Tongue (tissue), 1 donor: ENCODE measurements at regions not wholly inside any gene's neighbourhood (a gene's known extent, or its start where the extent isn't known, plus 50 kb on each side); places are given as distances from the start of the nearest gene placed in this dataset.
"Not testable (repeated sequence)": the region's sequence is repeated elsewhere in the genome, so short reads cannot be mapped to it uniquely, and the experiment has no call there.

Experiments
- DNase-seq: peaks from one replicate; pipeline ENCODE4 v3.0.0-alpha.2; 2015

DNA sequence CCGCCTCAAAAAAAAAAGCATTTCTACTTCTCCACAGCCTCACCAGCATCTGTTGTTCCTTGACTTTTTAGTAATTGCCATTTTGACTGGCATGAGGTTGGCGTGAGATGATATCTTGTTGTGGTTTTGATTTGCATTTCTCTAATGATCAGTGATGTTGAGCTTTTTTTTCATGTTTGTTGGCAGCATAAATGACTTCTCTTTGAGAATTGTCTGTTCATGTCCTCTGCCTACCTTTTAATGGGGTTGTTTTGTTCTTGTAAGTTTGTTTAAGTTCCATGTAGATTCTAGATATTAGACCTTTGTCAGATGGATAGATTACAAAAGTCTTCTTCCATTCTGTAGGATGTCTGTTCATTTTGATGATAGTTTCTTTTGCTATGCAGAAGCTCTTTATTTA lies 182.9 kb downstream of the FOXG1 start:
- DNase-seq = no peak

DNA sequence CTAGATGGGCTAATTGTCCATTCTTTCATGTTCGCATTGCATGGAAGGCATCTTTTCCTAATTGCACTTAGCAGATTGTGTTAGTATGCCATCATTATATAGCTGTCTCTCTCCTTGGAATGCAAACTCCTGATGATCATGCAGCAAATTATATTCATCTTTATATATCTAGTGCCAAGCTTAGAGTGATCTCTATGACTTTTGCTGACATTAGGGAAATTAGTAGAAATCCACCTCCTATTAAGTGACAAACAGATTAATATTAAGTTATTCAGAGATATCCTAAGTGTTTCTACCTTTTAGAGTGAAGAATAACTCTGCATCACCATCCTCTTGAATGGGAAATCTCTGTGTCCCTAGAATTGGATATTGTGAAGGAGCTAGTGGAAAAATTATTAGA lies 185.6 kb downstream of the FOXG1 start:
- DNase-seq = no peak

DNA sequence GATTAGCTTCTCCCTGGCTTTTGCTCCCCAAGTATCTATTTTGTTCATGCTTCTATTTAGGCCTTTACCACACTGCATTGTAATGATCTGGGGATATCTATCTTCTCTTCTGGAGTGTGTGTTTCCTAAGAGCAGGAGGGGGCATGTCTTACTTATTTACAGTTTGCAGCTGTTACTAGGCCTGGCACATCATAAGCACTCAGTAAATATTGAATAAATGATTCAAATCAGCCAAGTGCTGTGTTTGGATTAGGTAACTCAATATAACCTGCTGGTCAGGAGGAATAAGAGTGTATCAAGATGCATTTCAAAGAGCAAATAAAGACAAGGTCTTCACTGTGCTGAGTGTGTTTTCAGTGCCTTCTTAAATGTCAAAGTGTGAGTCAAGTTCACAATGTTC lies 186.1 kb downstream of the FOXG1 start:
- no peak for DNase-seq

DNA sequence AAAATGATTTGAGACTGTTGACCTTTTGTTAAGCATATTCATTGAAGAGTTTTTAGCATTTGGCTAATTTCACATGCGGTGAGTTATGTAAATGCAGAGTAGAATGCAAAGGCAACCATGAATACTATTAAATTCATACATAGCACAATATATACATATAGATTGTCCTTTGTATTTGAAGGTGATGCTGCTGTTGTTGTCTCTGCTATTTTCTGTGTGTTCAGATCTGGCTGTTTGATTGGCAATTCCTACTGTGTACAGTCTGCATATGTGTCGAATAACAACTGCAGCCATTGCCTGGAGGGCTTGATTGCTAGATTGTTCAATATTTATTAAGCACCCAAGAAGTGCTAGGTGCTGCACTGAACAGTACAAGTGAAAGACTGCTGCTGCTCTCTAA lies 187.4 kb downstream of the FOXG1 start:
- DNase-seq = no peak

DNA sequence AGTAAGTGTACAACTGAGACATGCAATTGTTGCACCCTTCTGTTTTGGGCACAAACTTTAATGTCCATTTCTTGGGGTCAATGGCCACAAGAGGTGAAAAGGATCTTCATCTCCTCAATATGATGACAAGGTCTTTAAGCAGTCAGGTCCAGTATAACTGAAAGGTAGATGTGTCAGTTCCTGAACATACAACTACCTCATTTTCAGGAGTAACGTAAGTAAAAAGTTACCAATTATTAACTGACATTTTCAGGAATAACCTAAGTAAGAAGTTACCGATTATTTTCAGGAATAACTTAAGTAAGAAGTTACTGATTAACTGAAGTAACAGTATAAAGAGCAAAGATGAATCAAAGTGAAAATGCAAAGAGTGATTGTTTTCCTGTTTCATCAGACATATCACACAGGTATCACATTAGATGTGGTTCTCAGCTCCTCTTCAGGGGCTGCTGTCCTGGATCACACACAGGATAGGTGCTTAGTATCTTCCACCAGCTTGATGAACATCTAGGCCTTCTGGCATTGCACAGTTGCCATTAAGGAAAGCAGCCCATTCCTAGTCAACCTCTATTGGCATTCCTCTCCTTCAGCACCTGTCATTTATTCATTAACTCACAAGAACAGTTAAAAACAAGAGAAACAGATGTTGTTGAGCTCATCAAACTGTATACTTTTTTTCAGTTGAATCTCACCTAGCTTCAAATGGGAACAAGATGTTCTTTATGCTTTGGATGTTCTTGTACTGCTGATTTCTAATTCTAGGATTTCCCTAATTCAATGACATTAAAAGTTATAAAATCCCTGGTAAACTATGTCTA lies 200.0 kb downstream of the FOXG1 start:
- DNase-seq = no peak

DNA sequence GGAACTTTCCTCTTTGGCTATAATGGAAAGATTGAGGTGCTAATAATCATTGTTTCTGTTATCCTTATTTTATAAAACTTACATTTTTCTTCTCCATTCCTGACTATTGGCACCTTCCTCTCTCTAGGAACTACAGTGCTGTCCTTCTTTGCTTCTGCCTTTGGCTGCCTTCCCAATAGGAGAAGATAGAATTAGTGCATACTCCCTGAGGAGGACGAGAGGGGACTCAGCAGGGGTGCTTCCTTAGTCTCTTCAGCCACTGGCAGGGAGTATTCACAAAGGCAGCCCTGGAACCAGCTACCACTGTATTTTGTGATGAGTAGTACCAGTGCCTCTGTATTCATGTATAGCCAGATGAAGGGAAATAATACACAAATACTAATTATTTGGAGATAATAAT lies 208.5 kb downstream of the FOXG1 start:
- DNase-seq = no peak

DNA sequence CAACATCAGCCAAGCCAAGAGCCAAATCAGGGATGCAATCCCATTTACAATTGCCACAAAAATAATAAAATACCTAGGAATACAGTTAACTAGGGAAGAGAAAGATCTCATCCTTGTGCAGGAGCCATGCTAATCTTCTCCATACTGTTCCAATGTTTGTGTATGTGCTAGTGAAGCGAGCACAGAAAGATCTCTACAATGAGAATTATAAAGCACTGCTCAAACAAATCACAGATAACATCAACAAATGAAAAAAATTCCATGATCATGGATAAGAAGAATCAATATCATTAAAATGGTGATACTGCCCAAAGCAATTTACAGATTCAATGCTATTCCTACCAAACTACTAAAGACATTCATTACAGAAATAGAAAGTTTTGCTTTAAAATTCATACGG lies 215.6 kb downstream of the FOXG1 start:
- no peak for DNase-seq

DNA sequence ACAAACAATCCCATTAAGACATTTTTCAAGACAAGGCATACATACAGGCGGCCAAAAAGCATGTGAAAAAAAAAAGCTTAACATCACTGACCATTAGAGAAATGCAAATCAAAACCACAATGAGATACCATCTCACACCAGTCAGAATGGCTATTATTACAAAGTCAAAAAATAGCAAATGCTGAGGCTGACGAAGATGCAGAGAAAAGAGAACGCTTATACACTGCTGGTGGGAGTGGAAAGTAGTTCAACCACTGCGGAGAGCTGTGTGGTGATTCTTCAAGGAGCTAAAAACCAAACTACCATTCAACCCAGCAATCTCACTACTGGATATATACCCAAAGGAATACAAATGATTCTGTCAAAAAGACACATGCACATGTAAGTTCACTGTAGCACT lies 216.7 kb downstream of the FOXG1 start:
- no peak for DNase-seq

DNA sequence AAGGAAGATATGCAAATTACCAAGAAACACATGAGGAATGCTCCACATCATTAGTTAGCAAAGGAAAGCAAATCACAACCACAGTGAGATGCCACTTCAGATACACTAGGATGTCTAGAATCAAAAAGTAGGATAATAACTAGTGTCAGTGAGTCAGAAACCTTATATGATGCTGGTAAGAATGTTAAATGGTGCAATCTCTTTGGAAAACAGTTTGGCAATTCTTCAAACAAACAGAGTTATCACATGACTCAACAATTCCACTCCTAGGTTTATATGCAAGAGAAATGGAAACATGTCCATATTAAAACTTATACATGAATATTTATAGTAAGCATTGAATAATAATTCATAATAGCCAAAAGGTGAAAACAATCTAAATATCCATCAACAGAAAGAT lies 220.9 kb downstream of the FOXG1 start:
- DNase-seq = no peak

DNA sequence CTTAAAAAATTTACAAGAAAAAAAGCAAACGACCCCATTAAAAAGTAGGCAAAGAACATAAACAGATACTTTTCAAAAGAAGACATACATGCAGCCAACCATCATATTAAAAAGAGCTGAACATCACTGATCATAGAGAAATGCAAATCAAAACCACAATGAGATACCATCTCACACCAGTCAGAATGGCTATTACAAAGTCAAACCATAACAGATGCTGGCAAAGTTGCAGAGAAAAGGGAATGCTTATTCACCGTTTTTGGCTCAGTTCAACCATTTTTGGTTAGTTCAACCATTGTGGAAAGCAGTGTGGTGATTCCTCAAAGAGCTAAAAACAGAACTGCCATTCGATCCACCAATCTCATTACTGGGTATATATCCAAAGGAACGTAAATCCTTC lies 230.6 kb downstream of the FOXG1 start:
- DNase-seq = not testable (repeated sequence)

DNA sequence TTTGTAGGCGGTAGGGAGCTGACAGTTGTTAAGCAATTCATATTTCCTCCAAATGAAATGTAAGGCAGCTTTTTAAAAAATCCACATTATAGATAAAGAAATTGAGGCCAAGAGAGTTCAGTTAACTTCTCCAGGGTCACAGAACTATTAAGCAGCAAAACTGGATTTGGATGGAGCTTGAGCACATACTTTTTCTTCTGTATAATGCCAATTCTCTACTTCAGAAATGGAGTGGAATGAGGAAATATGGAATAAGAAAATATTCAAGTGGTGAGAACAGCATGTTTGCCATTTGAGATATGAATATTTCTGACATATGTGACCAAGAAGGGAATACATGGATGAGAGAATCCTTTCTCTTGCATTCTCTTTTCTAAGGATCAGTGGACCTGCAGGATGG lies 233.1 kb downstream of the FOXG1 start:
- no peak for DNase-seq

DNA sequence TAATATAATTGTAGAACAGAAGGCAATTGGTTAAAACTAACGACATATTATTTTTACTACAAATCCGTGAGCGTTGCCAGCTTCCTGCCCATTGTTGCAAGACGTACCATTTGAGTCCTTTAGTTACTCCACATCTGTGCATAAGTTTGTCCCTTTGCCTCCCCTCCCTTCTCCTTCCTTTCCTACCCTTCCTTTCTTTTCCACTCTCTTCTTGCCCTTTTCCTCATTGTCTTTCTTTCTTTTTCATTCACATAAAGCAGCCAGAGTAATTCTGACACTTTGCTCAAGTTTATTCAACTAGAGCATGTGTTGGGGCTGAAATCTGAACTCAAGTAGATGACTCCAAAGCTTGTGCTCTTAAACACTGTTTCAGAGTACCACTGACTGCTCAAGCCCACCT lies 239.1 kb downstream of the FOXG1 start:
- DNase-seq = no peak

DNA sequence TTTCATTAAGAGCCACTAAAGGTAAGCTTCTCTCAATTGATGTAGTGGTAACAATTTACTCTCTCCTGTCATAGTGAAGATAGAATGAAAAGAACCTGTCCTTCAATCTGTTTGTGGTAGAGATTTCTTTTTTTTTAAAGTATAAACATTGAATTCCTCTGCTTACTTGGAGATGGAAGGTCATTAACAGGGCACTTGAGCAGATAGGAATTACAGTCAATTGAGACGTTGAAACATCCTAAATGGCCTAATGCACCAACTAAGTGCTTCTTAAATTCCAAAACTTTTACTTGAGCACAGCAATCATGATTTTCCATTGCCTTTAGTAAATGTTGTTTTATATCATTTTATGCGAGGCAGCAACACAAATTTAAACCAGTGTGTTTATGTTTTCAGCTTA lies 241.4 kb downstream of the FOXG1 start:
- no peak for DNase-seq

DNA sequence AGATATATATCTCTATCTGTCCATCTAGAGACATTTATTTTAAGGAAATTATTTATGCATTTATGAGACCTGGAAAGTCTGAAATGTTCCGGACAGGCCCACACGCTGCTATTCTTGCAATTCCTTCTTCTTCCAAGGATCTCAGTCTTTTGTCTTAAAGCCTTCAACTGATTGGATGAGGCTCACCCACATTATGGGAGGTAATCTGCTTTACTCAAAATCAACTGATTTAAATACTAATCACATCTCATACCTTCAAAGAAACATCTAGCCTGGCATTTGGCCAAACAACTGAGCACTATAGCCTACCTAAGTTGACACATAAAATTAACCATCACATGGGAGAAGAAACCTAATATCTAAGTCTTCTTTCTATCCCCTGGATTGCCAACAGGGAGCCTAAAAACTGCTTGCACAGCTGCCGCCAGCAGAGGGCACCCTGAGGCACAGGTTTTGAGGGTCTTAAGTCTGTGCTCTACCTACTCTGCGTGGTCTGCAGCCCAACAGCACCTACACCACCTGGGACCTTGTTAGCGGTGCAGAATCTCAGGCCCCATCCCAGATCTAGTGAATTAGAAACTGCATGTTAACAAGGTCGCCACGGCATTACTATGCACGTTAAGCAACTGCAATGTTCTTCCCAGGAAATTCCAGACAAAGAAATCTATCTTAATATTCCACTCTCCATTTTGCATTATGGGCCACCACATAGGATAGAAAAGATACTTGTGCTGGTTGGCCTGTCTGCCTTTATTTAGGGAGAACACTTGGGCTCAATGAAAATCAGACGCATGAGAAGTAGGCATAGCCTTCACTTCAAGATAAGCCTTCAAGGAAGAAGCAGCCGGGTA lies 249.7 kb downstream of the FOXG1 start:
- peak; percentile 48 for DNase-seq

DNA sequence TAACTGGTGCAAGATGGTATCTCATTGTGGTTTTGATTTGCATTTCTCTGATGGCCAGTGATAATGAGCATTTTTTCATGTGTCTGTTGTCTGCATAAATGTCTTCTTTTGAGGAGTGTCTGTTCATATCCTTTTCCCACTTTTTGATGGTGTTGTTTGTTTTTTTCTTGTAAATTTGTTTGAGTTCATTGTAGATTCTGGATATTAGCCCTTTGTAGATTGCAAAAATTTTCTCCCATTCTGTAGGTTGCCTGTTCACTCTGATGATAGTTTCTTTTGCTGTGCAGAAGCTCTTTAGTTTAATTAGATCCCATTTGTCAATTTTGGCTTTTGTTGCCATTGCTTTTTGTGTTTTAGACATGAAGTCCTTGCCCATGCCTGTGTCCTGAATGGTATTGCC lies 256.9 kb downstream of the FOXG1 start:
- not testable (repeated sequence) for DNase-seq

DNA sequence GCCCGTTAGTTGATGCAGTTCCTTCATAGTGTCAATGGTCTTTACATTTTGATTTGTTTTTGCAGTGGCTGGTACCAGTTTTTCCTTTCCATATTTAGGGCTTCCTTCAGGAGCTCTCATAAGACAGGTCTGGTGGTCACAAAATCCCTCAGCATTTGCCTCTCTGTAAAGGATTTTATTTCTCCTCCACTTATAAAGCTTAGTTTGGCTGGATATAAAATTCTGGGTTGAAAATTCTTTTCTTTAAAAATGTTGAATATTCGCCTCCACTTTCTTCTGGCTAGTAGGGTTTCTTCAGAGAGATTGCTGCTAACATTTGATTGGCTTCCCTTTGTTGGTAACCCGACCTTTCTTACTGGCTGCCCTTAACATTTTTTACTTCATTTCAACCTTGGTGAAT lies 260.9 kb downstream of the FOXG1 start:
- not testable (repeated sequence) for DNase-seq

DNA sequence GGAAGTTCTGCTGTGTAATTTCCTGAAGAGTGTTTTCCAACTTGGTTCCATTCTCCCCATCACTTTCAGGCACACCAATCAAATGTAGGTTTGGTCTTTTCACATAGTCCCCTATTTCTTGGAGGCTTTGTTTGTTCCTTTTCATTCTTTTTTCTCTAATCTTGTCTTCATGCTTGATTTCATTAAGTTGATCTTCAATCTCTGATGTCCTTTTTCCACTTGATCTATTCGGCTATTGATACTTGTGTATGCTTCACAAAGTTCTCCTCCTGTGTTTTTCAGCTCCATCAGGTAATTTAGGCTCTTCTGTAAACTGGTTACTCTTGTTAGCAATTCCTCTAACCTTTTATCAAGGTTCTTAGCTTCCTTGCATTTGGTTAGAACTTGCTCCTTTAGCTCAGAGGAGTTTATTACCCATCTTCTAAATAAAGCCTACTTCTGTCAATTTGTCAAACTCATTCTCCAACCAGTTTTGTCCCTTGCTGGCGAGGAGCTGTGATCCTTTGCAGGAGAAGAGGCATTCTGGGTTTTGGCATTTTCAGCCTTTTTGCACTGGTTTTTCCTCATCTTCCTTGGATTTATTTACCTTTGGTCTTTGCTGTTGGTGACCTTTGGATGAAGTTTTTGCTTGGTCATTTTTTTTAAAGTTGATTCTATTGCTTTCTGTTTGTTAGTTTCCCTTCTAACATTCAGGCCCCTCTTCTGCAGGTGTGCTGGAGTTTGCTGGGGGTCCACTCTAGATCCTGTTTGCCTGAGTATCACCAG lies 261.5 kb downstream of the FOXG1 start:
- not testable (repeated sequence) for DNase-seq

DNA sequence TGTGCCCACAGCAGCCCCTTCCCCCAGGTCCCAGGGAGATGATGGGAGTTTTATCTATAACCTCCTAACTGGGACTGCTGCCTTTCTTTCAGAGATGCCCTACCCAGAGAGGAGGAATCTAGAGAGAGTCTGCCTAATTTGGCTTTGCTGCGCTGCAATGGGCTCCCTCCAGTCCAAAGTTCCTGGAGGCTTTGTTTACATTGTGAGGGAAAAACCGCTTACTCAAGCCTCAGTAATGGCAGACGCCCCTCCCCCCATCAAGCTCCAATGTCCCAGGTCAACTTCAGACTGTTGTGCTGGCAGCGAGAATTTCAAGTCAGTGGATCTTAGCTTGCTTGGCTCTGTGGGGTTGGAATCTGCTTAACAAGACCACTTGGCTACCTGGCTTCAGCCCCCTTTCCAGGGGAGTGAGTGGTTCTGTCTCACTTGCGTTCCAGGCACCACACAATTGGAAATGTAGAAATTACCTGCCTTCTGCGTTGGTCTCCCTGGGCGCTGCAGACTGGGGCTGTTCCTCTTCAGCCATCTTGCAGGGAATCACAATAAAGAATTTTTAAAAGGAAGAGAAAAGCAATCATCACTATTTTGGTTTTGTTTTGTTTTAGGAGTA lies 262.5 kb downstream of the FOXG1 start:
- DNase-seq = no peak

DNA sequence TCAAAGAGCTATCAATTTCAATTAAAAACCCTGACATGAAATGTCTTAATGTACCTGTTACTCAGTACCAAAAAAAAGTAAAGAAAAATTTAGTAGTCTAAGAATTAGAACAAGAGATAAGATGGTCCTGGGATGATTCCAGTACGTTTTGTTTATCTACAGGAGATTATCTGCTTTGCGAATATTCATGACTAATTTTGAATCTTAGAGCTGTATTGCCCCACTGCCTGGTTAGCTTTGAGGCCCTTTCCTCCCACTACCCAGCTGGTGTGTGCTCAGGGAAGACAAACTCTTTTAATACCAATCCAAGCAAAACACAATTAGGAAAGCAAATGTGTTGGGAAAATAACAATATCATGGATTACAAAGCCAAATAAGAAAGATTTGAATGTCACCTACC lies 263.5 kb downstream of the FOXG1 start:
- no peak for DNase-seq

DNA sequence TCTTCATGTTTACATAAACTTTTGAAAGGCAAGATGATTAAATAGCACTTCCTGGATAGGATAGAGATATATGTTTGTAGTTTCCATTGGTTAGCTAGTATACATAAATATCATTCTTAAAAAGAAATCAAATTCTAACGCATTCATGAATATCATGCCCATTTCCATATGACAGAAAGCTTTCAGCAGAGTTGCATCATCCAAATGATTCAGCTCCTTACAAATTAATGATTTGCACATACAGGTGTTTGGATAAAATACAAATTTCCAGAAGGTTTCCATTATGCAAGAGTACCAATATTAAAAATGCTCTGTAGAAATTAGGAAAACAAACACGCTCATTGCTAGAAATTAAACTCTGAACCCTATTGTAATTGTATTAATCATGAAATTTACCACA lies 264.4 kb downstream of the FOXG1 start:
- no peak for DNase-seq

DNA sequence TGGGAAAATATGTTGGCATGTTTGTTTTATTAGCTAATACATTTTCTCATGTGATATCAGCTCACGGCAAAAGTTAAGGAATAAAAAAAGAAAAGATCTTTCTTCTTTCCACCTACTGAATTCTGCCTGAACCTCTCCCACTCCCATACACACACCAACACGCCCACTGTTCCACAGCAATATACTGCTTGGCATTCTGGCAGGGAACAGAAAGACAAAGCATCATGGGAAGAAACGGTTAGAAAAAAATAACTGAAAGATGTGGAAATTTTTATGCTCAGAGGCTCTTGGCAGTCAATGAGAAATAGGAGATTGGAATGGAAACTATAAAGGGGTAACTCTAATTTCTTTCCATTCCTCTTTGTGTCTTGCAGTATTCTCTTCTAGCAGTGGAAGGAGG lies 268.5 kb downstream of the FOXG1 start:
- DNase-seq = no peak

DNA sequence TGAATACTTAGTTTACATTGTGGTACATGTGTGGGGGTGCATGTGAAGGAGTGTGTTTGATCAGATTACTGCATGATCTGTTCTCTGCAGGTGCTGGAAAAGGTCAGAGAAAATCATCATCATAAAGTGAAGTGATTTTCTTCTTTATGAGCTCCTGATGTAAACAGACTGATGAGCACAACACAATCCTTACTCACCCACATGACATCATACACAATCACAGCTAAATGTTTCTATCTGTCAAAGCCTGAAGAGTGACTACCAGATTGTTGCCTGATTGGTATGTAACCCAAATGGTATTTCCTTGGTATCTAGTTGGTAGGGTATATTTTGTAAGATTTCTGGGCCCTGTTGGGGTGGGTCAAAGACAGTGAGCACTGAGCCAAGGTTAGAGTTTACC lies 270.8 kb downstream of the FOXG1 start:
- no peak for DNase-seq

DNA sequence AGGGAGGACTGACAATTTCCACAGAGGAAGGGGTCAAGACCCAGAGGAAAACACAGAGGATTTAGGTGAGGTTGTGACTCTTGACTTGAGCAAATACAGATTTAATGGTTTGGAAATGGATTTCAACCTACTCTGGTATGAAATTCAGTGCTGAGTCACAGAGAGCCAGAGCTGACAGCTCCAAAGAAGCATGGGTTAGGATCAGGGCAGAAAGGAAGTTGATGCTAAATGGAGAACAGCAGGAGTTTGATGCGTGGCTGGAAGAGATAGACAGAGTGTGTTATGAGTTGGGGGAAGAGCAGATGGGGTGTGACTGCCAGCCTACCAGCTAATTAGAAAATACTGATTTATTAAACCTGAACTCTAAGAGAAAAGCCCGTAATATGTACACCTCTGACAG lies 272.6 kb downstream of the FOXG1 start:
- no peak for DNase-seq
